ENCODE measurements at regions not wholly inside any gene's neighbourhood (a gene's known extent, or its start where the extent isn't known, plus 50 kb on each side); places are given as distances from the start of the nearest gene placed in this dataset.

- TF ChIP-seq FOXK2 (IDR thresholded peaks at IDR 0.05) = no peak
- TF ChIP-seq SUZ12 (IDR thresholded peaks at IDR 0.05) = no peak
- TF ChIP-seq BHLHE40 (IDR thresholded peaks at IDR 0.05; ENCODE audit: borderline replicate concordance) = no peak
Measured at GRCh38 chr4:176409627-176410026, 89.9 kb downstream of the SPCS3 start.

Measured in HEK293T (cell line).